ENCODE measurements at regions not wholly inside any gene's neighbourhood (a gene's known extent, or its start where the extent isn't known, plus 50 kb on each side); places are given as distances from the start of the nearest gene placed in this dataset.

- no peak for DNase-seq
- no peaks in the 10 kb centered on the region for H3K9me3 ChIP-seq
Measured at GRCh38 chr4:32342054-32342453, 1621.9 kb downstream of the PCDH7 start.

GRCh38 chr4:32349026-32349425 lies 1628.9 kb downstream of the PCDH7 start:
- ATAC-seq (no peak), DNase-seq (no peak)
- no peaks in the 10 kb centered on the region for H3K36me3 ChIP-seq
- intact Hi-C loops (cut with DNase I) = no loop called here
- H3K4me3 ChIP-seq = no peak overlapping the region
- H3K27me3 ChIP-seq = no peaks in the 10 kb centered on the region
- H3K9me3 ChIP-seq = no peaks in the 10 kb centered on the region
- no peak overlapping the region for H3K27ac ChIP-seq
- TF ChIP-seq CTCF (IDR thresholded peaks at IDR 0.05) = no peak
- no peaks in the 10 kb centered on the region for H3K4me1 ChIP-seq

More at GRCh38 chr4:32342054-32342453, 1621.9 kb downstream of the PCDH7 start:
- Histone ChIP-seq H3K4me3 (no peak overlapping the region), H3K27ac (no peak overlapping the region), H3K36me3 (no peaks in the 10 kb centered on the region), H3K27me3 (no peaks in the 10 kb centered on the region), H3K4me1 (no peaks in the 10 kb centered on the region)
- no peak for TF ChIP-seq CTCF (IDR thresholded peaks at IDR 0.05)
- no peak for ATAC-seq
- intact Hi-C loops (cut with DNase I) = no loop called here

- no peaks in the 10 kb centered on the region for H3K36me3 ChIP-seq
- no peak for DNase-seq
- ATAC-seq = no peak
- TF ChIP-seq CTCF (IDR thresholded peaks at IDR 0.05) = no peak
- no peaks in the 10 kb centered on the region for H3K9me3 ChIP-seq
- H3K27ac ChIP-seq = no peak overlapping the region
- intact Hi-C loops (cut with DNase I) = no loop called here
- no peak overlapping the region for H3K4me3 ChIP-seq
- H3K4me1 ChIP-seq = no peaks in the 10 kb centered on the region
- no peaks in the 10 kb centered on the region for H3K27me3 ChIP-seq
Measured at GRCh38 chr4:32374206-32374605, 1654.0 kb downstream of the PCDH7 start.

GRCh38 chr4:32393806-32394205 lies 1673.6 kb downstream of the PCDH7 start:
- no peaks in the 10 kb centered on the region for H3K36me3 ChIP-seq
- H3K9me3 ChIP-seq = no peaks in the 10 kb centered on the region
- no peaks in the 10 kb centered on the region for H3K27me3 ChIP-seq
- ATAC-seq = no peak
- DNase-seq = no peak
- H3K4me1 ChIP-seq = no peaks in the 10 kb centered on the region
- intact Hi-C loops (cut with DNase I) = no loop called here
- H3K27ac ChIP-seq = no peak overlapping the region
- no peak for TF ChIP-seq CTCF (IDR thresholded peaks at IDR 0.05)
- H3K4me3 ChIP-seq = no peak overlapping the region

- ATAC-seq (no peak), DNase-seq (no peak)
- Histone ChIP-seq H3K4me3 (no peak overlapping the region), H3K27me3 (no peaks in the 10 kb centered on the region), H3K9me3 (no peaks in the 10 kb centered on the region), H3K4me1 (no peaks in the 10 kb centered on the region), H3K36me3 (no peaks in the 10 kb centered on the region), H3K27ac (no peak overlapping the region)
- intact Hi-C loops (cut with DNase I) = no loop called here
- no peak for TF ChIP-seq CTCF (IDR thresholded peaks at IDR 0.05)
Measured at GRCh38 chr4:32394255-32394654, 1674.1 kb downstream of the PCDH7 start.

GRCh38 chr4:32396507-32397070 lies 1676.4 kb downstream of the PCDH7 start:
- ATAC-seq = no peak
- no peak for DNase-seq
- Histone ChIP-seq H3K27me3 (no peaks in the 10 kb centered on the region), H3K4me3 (no peak overlapping the region), H3K9me3 (no peaks in the 10 kb centered on the region), H3K27ac (no peak overlapping the region), H3K4me1 (no peaks in the 10 kb centered on the region), H3K36me3 (no peaks in the 10 kb centered on the region)
- no peak for TF ChIP-seq CTCF (IDR thresholded peaks at IDR 0.05)
- intact Hi-C loops (cut with DNase I) = no loop called here
